ENCODE measurements at regions not wholly inside any gene's neighbourhood (a gene's known extent, or its start where the extent isn't known, plus 50 kb on each side); places are given as distances from the start of the nearest gene placed in this dataset.
"Not testable (repeated sequence)": the region's sequence is repeated elsewhere in the genome, so short reads cannot be mapped to it uniquely, and the experiment has no call there.

- DNase-seq, result no peak
Measured at GRCh38 chr22:49470741-49471503, 356.8 kb downstream of the BRD1 start.

DNA sequence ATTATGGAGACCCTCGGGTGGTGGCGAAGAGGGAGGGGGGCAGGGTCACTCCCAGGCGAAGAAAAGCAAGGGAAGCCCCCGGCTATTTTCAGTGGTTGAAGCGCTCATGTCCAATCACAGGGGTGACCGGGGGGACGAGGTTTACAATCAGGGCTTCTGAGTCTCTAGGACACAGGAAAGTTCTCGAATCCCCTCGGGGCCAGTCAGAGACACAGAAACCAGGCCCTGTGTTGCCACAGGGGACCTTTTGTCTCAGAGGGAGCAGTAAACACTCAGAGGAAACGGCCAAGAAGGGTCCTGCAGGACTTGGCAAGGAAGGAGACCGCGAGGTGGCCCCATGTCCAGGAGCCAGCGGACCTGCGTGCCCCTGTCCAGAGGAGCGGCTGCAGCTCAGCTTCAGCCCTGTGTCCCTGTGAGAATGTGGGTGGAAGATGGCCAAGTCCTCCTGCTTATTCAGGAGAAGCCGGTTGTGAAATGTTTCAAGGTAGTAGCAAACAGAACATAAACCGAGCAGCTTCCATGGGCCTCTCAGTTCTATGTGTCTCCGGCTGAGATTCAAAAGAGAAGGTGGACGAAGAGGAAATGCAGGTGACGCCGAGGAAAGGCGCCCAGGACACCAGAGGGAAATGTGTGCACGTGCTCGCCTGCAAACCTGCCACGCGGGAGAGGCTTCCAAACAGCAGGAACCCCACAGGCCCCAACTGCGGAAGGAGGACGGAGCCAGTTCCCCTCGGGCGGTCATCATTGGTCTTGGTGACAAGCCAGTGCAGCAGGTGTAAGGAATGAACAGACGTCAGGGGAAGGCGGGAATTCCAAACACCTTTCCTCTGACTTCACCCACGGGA is 357.6 kb downstream of the BRD1 start:
- DNase-seq, result no peak

- no peak for DNase-seq
Measured at GRCh38 chr22:49468487-49469198, 359.0 kb downstream of the BRD1 start.

DNA sequence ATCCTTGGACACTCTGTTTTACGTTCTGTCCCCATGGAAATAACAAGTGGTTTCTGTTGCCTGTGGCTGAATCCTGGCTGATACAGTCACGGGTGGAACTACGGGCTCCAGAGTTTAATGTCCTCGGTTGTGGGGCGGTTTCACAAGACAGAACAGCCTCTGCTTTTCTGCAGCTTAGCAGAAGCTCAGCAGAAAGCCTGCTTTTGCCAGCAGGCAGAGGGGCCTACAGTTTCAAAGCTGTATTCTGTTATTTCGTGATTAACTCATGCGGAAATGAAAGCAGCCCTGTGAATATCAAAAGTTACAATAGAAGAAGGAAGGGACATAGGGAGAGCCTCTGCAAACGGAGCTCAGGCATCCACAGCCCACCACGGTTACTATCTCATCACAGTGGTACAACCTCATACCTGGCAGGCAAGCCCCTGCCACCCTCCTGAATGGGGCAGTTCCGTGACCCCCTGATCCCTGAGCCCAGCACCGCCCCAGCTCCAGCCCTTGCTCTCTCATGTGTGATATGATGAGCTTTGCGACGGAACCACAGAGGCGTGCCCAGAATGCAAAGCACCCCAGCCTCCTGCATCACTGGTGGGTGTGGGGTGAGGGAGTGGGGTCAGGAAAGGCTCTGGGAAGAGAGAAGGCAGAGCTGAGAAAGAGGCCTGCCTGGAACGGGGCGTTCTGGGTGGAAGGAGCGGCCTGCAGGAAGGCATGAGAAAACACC is 360.6 kb downstream of the BRD1 start:
- no peak for DNase-seq

DNA sequence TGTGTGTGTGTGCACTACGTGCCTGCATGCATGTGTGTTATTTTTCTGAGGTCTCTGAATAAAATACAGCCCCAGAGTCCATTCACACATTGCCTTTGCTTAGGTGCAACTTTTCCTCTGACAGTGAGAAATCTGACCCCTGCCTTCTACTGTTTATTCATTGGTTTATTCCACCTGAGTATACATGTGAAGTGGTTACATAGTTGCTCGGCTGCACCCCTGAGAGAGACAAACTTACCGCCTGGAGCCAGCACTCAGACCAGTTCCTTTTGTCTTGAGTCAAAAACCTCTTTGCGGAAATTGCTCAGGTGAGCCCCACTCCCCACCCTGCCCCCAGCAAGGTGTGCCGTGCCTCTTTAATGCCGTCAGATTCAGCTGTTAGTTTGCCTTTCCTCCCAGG is 363.6 kb downstream of the BRD1 start:
- DNase-seq, result no peak

GRCh38 chr22:49462795-49463194 is 364.9 kb downstream of the BRD1 start:
- no peak for DNase-seq

DNA sequence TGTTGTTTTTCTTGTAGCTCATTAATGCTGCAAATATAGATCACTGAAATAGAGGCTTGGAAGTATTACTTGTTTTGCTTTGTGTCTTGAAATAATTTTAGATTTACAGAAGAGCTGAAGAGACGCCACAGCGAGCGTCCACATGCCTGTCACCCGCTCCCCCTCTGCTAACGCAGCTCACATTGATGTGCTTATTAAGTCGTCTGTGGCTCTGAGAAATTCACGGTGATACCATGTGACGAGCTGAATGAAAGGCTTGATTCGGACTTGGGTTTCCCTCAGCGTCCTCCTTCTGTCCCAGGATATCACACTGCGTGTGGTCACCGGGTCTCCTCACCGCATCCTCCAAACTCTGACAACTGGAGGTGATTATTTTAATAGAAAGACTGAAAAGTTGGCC is 365.4 kb downstream of the BRD1 start:
- no peak for DNase-seq

- DNase-seq, result no peak
Measured at GRCh38 chr22:49461674-49462073, 366.0 kb downstream of the BRD1 start.

GRCh38 chr22:49460592-49461281 is 366.9 kb downstream of the BRD1 start:
- DNase-seq, result no peak

GRCh38 chr22:49460091-49460490 is 367.6 kb downstream of the BRD1 start:
- no peak for DNase-seq

DNA sequence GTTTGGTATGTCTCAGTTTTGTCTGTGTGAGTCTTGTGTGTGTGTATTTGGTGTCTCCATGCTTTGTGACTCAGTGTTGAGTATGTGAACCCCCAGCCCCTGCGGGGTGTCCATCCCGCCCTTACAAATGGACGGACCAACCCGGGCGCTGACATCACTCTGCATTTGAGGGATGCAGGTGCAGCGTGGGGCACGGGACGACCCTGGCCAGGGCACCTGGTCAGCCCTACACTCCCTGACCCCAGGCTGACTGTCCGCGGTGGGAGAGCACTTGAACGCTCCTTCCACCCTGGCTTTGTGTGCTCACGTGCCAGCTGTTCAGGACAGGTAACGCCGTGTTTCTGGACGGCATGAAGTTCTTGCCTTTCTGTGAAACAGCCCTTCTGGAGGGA is 369.0 kb downstream of the BRD1 start:
- DNase-seq, result no peak

GRCh38 chr22:49457946-49458707 is 369.5 kb downstream of the BRD1 start:
- no peak for DNase-seq

- no peak for DNase-seq
Measured at GRCh38 chr22:49457146-49457545, 370.5 kb downstream of the BRD1 start.

GRCh38 chr22:49455595-49455994 is 372.1 kb downstream of the BRD1 start:
- DNase-seq, result no peak

GRCh38 chr22:49454726-49455125 is 372.9 kb downstream of the BRD1 start:
- no peak for DNase-seq

- DNase-seq, result no peak
Measured at GRCh38 chr22:49453771-49454170, 373.9 kb downstream of the BRD1 start.

DNA sequence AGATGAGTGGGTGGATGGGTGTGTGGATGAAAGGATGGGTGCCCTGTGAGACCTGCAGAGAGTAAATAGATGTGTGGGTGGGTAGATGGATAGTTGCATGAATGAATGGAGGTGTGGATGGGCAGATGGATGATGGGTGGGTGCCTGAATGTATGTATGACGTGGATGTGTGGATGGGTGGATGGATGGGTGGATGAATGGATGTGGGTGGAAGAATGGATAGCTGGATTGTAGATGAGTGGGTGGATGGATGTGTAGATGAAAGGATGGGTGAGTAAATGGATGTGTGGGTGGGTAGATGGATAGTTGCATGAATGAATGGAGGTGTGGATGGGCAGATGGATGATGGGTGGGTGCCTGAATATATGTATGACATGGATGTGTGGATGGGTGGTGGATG is 374.7 kb downstream of the BRD1 start:
- DNase-seq, result not testable (repeated sequence)

GRCh38 chr22:49452362-49452946 is 375.2 kb downstream of the BRD1 start:
- no peak for DNase-seq

GRCh38 chr22:49451070-49451840 is 376.4 kb downstream of the BRD1 start:
- DNase-seq, result no peak

- no peak for DNase-seq
Measured at GRCh38 chr22:49450498-49450897, 377.2 kb downstream of the BRD1 start.

Data from NCI-H1930 (cell line).